H1 (cell line): ENCODE measurements at regions not wholly inside any gene's neighbourhood (a gene's known extent, or its start where the extent isn't known, plus 50 kb on each side); places are given as distances from the start of the nearest gene placed in this dataset.

ENCODE experiments used
- CHD1 ChIP-seq: IDR thresholded peaks from 2 replicates; pipeline ENCODE4 v1.6.1; 2012; ENCODE audit warnings: low read depth, low read length, improper control_type of control experiment
- EZH2 ChIP-seq: fragments of 200-600 bp; sonication (generic); IDR thresholded peaks from 2 replicates; pipeline ENCODE4 v1.7.1; 2012; ENCODE audit warnings: low read depth, mild to moderate bottlenecking, moderate library complexity, low read length, inconsistent platforms; ENCODE audit not compliant: severe bottlenecking
- HDAC6 ChIP-seq: IDR thresholded peaks from one replicate; pipeline ENCODE4 v1.7.1; 2012; ENCODE audit warnings: low read depth, mild to moderate bottlenecking, inconsistent platforms, low read length, moderate library complexity
- NANOG ChIP-seq: IDR thresholded peaks from 2 replicates; pipeline ENCODE4 v1.6.1; 2011; ENCODE audit warnings: low read length, low read depth, mild to moderate bottlenecking, inconsistent platforms; ENCODE audit not compliant: insufficient read depth, poor library complexity, severe bottlenecking
- RAD21 ChIP-seq, 2 experiments: IDR thresholded peaks in 1 of 2; conservative IDR thresholded peaks in 1 of 2; 2 replicates each; pipeline ENCODE4 v1.6.1; 2011; ENCODE audit warnings: low read depth in 2 of 2, low read length in 2 of 2, improper control_type of control experiment in 1 of 2, inconsistent platforms in 1 of 2, mild to moderate bottlenecking in 1 of 2, moderate library complexity in 1 of 2
- SIN3A ChIP-seq, 2 experiments: IDR thresholded peaks in 1 of 2; conservative IDR thresholded peaks in 1 of 2; 2 replicates each; pipeline ENCODE4 v1.6.1; 2011 to 2012; ENCODE audit warnings: low read length in 2 of 2, improper control_type of control experiment in 1 of 2, low read depth in 1 of 2, mild to moderate bottlenecking in 1 of 2

DNA sequence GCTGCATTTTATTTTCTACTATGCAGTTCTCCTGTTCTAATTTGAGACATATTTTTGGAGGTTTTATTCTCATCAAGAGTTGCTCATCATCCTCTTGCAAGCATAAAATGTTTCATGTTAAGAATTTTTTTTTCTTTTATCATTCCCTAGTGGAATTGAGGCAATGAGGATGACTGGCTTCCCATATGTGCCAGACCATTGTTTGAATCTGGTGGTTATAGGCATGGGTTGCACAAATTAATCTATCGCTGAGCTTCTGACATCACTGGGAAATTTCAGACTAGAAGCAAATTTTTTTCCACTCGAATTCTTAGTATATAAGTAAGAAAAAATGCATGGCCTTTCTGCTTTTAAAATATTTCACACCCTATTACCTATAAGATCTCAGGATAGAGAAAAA is 279.1 kb upstream of the PLSCR5 start (continued):
- TF ChIP-seq RAD21 (IDR thresholded peaks at IDR 0.05 in 1 of 2, conservative IDR thresholded peaks at IDR 0.05 in 1 of 2; ENCODE audit: low read depth in 2 of 2, low read length in 2 of 2), result no peak
- no peak for TF ChIP-seq HDAC6
- TF ChIP-seq CHD1, result no peak
- no peak for TF ChIP-seq SIN3A (conservative IDR thresholded peaks at IDR 0.05 in 1 of 2, IDR thresholded peaks at IDR 0.05 in 1 of 2; ENCODE audit: low read depth in 1 of 2, low read length in 2 of 2)
- no peak for TF ChIP-seq EZH2
- TF ChIP-seq NANOG, result no peak
